ENCODE measurements at regions not wholly inside any gene's neighbourhood (a gene's known extent, or its start where the extent isn't known, plus 50 kb on each side); places are given as distances from the start of the nearest gene placed in this dataset.

DNA sequence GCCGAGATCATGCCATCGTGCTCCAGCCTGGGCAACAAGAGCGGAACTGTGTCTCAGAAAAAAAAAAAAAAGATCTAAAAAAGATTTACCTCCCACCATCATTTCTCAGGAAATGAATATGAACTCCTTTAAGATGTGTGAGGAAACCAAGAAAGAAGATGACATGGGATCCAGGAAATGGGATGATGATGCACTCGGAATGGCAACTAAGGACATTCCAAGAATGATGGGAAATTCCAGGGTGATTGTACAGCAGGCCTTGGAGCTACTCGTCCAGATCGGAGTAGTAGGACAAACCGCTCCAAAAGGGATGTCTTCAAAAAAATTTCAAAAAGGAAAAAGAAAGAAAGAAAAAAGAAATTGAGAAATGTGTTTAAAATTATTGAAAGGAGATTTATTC is 84.9 kb upstream of the PMAIP1 start:
- TF ChIP-seq, protein P1, sequence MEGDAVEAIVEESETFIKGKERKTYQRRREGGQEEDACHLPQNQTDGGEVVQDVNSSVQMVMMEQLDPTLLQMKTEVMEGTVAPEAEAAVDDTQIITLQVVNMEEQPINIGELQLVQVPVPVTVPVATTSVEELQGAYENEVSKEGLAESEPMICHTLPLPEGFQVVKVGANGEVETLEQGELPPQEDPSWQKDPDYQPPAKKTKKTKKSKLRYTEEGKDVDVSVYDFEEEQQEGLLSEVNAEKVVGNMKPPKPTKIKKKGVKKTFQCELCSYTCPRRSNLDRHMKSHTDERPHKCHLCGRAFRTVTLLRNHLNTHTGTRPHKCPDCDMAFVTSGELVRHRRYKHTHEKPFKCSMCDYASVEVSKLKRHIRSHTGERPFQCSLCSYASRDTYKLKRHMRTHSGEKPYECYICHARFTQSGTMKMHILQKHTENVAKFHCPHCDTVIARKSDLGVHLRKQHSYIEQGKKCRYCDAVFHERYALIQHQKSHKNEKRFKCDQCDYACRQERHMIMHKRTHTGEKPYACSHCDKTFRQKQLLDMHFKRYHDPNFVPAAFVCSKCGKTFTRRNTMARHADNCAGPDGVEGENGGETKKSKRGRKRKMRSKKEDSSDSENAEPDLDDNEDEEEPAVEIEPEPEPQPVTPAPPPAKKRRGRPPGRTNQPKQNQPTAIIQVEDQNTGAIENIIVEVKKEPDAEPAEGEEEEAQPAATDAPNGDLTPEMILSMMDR (IDR thresholded peaks at IDR 0.05; ENCODE audit: low read depth, low read length), result no peak
- TF ChIP-seq, protein P2, sequence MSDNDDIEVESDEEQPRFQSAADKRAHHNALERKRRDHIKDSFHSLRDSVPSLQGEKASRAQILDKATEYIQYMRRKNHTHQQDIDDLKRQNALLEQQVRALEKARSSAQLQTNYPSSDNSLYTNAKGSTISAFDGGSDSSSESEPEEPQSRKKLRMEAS (IDR thresholded peaks at IDR 0.05; ENCODE audit: low read depth, low read length), result no peak
- no peak for TF ChIP-seq POLR2A (IDR thresholded peaks at IDR 0.05; ENCODE audit: extremely low read depth, insufficient read length)
- no peak for TF ChIP-seq MYC (IDR thresholded peaks at IDR 0.05; ENCODE audit: low read depth, low read length)

Measured in NB4 (cell line).